IMR-90 (cell line): ENCODE measurements at regions not wholly inside any gene's neighbourhood (a gene's known extent, or its start where the extent isn't known, plus 50 kb on each side); places are given as distances from the start of the nearest gene placed in this dataset.

Experiments
- ATAC-seq: fragments of 200-7000 bp; cut with Tn5 transposase; 2 replicates; pipeline ENCODE4 v1.9.1; 2020; ENCODE audit warnings: low read depth, mild to moderate bottlenecking, moderate library complexity
- BruUV-seq: library from RNA; stranded (reverse); fragments of 400-500 nt; replicated peaks from 2 replicates; lab custom pipeline; 2021; lab: Mats Ljungman, UMichigan
- CTCF ChIA-PET: fragments of 300-600 bp; formaldehyde crosslinking; extraction: SDS; loops from one replicate; lab custom pipeline; 2021; ENCODE audit warnings: antibody characterized with exemption; lab: Yijun Ruan, JAX
- POLR2A ChIA-PET: fragments of 300-600 bp; sonication (Branson Sonifier 250); formaldehyde crosslinking; loops from one replicate; lab custom pipeline; 2022; ENCODE audit warnings: antibody characterized with exemption; ENCODE audit not compliant: unreplicated experiment; lab: Charles Lee
- DNase-seq: peaks from one replicate; pipeline ENCODE4 v3.0.0; 2013
- H2AFZ ChIP-seq: replicated peaks from 2 replicates; pipeline ENCODE3; 2013; ENCODE audit warnings: low read length, mild to moderate bottlenecking; ENCODE audit not compliant: poor library complexity
- H2AK5ac ChIP-seq: 2 replicates; pipeline ENCODE4 v1.6.1; 2013; ENCODE audit warnings: low read depth, low read length, inconsistent platforms
- H2AK9ac ChIP-seq: replicated peaks from 2 replicates; pipeline ENCODE3; 2013; ENCODE audit warnings: mild to moderate bottlenecking, low read depth, low read length, moderate library complexity; ENCODE audit not compliant: poor library complexity
- H2BK120ac ChIP-seq: 2 replicates; pipeline ENCODE4 v1.6.1; 2013; ENCODE audit warnings: low read depth, low read length, inconsistent platforms
- H2BK15ac ChIP-seq: 3 replicates; pipeline ENCODE4 v1.6.1; 2013; ENCODE audit warnings: low read depth, low read length, inconsistent platforms
- H2BK20ac ChIP-seq: 2 replicates; pipeline ENCODE4 v1.6.1; 2013; ENCODE audit warnings: low read depth, mild to moderate bottlenecking, inconsistent platforms, low read length, moderate library complexity
- H2BK5ac ChIP-seq: 2 replicates; pipeline ENCODE4 v1.6.1; 2013; ENCODE audit warnings: mild to moderate bottlenecking, low read depth, low read length, inconsistent platforms; ENCODE audit not compliant: poor library complexity, severe bottlenecking
- H3K14ac ChIP-seq: replicated peaks from 2 replicates; pipeline ENCODE4 v1.6.1; 2013; ENCODE audit warnings: low read depth, low read length, inconsistent platforms
- H3K18ac ChIP-seq: 2 replicates; pipeline ENCODE4 v1.6.1; 2013; ENCODE audit warnings: low read depth, low read length, control low read depth
- H3K23ac ChIP-seq: 2 replicates; pipeline ENCODE4 v1.6.1; 2013; ENCODE audit warnings: low read depth, low read length, inconsistent platforms
- H3K27ac ChIP-seq: 2 replicates; pipeline ENCODE4 v1.5.1; 2013; ENCODE audit warnings: mild to moderate bottlenecking, control low read depth, low read length; ENCODE audit not compliant: insufficient read depth
- H3K27me3 ChIP-seq: 2 replicates; pipeline ENCODE4 v1.6.1; 2013; ENCODE audit warnings: low read length; ENCODE audit not compliant: control insufficient read depth, insufficient read depth
- H3K36me3 ChIP-seq: 2 replicates; pipeline ENCODE4 v1.6.1; 2013; ENCODE audit warnings: low read length, mixed read lengths; ENCODE audit not compliant: control insufficient read depth, insufficient read depth
- H3K4ac ChIP-seq: 2 replicates; pipeline ENCODE4 v1.6.1; 2013; ENCODE audit warnings: low read depth, low read length, inconsistent platforms
- H3K4me1 ChIP-seq: 2 replicates; pipeline ENCODE4 v1.6.1; 2013; ENCODE audit warnings: low read length, mixed read lengths; ENCODE audit not compliant: control insufficient read depth, insufficient read depth
- H3K4me2 ChIP-seq: 2 replicates; pipeline ENCODE4 v1.6.1; 2013; ENCODE audit warnings: low read depth, mild to moderate bottlenecking, control low read depth, low read length, moderate library complexity
- H3K4me3 ChIP-seq: 2 replicates; pipeline ENCODE4 v1.5.1; 2013; ENCODE audit warnings: low read depth, mild to moderate bottlenecking, control low read depth, low read length, moderate library complexity; ENCODE audit not compliant: insufficient read depth
- H3K56ac ChIP-seq: 2 replicates; pipeline ENCODE4 v1.6.1; 2013; ENCODE audit warnings: low read length, inconsistent platforms; ENCODE audit not compliant: insufficient read depth; ENCODE audit errors: extremely low read depth
- H3K79me1 ChIP-seq, 2 experiments: 2 replicates each; pipeline ENCODE4 v1.6.1; 2013; ENCODE audit warnings: low read length in 2 of 2, inconsistent platforms in 1 of 2, low read depth in 1 of 2
- H3K9ac ChIP-seq: 2 replicates; pipeline ENCODE4 v1.6.1; 2013; ENCODE audit warnings: low read depth, low read length, control low read depth
- H3K9me1 ChIP-seq: 2 replicates; pipeline ENCODE4 v1.6.1; 2013; ENCODE audit warnings: low read length, inconsistent platforms; ENCODE audit not compliant: insufficient read depth
- H3K9me3 ChIP-seq: 2 replicates; pipeline ENCODE4 v1.6.1; 2013; ENCODE audit warnings: low read length; ENCODE audit not compliant: control insufficient read depth, insufficient read depth
- H4K20me1 ChIP-seq: 2 replicates; pipeline ENCODE4 v1.6.1; 2013; ENCODE audit warnings: low read length, inconsistent platforms; ENCODE audit not compliant: insufficient read depth
- H4K5ac ChIP-seq: 2 replicates; pipeline ENCODE4 v1.6.1; 2013; ENCODE audit warnings: mild to moderate bottlenecking, low read depth, low read length, control low read depth
- H4K8ac ChIP-seq, 2 experiments: 2 replicates each; pipeline ENCODE4 v1.6.1; 2013; ENCODE audit warnings: low read depth in 2 of 2, low read length in 2 of 2, control low read depth in 1 of 2, inconsistent platforms in 1 of 2
- H4K91ac ChIP-seq: 2 replicates; pipeline ENCODE4 v1.6.1; 2013; ENCODE audit warnings: low read depth, low read length, inconsistent platforms; ENCODE audit not compliant: insufficient read depth
- BHLHE40 ChIP-seq: fragments of 150-350 bp; IDR thresholded peaks from 2 replicates; pipeline ENCODE4 v1.6.1; 2016; ENCODE audit warnings: mild to moderate bottlenecking, low read depth, low read length
- CEBPB ChIP-seq: IDR thresholded peaks from 2 replicates; pipeline ENCODE4 v1.6.1; 2012; ENCODE audit warnings: low read depth, low read length, improper control_type of control experiment
- CHD1 ChIP-seq: IDR thresholded peaks from 2 replicates; pipeline ENCODE4 v1.6.1; 2012; ENCODE audit warnings: low read depth, low read length, improper control_type of control experiment
- CTCF ChIP-seq: conservative IDR thresholded peaks from 2 replicates; pipeline ENCODE4 v1.5.1; 2012; ENCODE audit warnings: mild to moderate bottlenecking, low read depth, low read length, improper control_type of control experiment
- ELK1 ChIP-seq: fragments of 150-350 bp; IDR thresholded peaks from 2 replicates; pipeline ENCODE4 v1.6.1; 2016; ENCODE audit warnings: low read depth, mild to moderate bottlenecking, low read length, moderate library complexity, borderline replicate concordance
- FOS ChIP-seq: fragments of 150-350 bp; IDR thresholded peaks from 2 replicates; pipeline ENCODE4 v1.6.1; 2016; ENCODE audit warnings: low read depth, low read length
- MAFK ChIP-seq: IDR thresholded peaks from 2 replicates; pipeline ENCODE4 v1.6.1; 2012; ENCODE audit warnings: low read depth, low read length, improper control_type of control experiment
- MAZ ChIP-seq: IDR thresholded peaks from 2 replicates; pipeline ENCODE4 v1.6.1; 2012; ENCODE audit warnings: low read depth, mild to moderate bottlenecking, low read length, improper control_type of control experiment, moderate library complexity, borderline replicate concordance
- MXI1 ChIP-seq: IDR thresholded peaks from 2 replicates; pipeline ENCODE4 v1.6.1; 2012; ENCODE audit warnings: low read depth, mild to moderate bottlenecking, low read length, moderate library complexity, borderline replicate concordance
- NFE2L2 ChIP-seq: fragments of 150-350 bp; IDR thresholded peaks from 2 replicates; pipeline ENCODE4 v1.6.1; 2016; ENCODE audit warnings: low read depth, mild to moderate bottlenecking, low read length
- POLR2A ChIP-seq: IDR thresholded peaks from 2 replicates; pipeline ENCODE4 v1.6.1; 2012; ENCODE audit warnings: mild to moderate bottlenecking, low read depth, low read length
- RAD21 ChIP-seq: IDR thresholded peaks from 2 replicates; pipeline ENCODE4 v1.6.1; 2012; ENCODE audit warnings: low read length, improper control_type of control experiment
- RCOR1 ChIP-seq: IDR thresholded peaks from 2 replicates; pipeline ENCODE4 v1.6.1; 2012; ENCODE audit warnings: mild to moderate bottlenecking, low read length, improper control_type of control experiment; ENCODE audit not compliant: insufficient replicate concordance
- RFX5 ChIP-seq: IDR thresholded peaks from 2 replicates; pipeline ENCODE4 v1.8.0; 2012; ENCODE audit warnings: low read depth, mild to moderate bottlenecking, low read length, moderate library complexity
- SMC3 ChIP-seq: fragments of 150-350 bp; IDR thresholded peaks from 2 replicates; pipeline ENCODE4 v1.6.1; 2016; ENCODE audit warnings: low read depth, mild to moderate bottlenecking, antibody characterized with exemption, low read length, moderate library complexity
- USF2 ChIP-seq: fragments of 150-350 bp; IDR thresholded peaks from 2 replicates; pipeline ENCODE4 v1.6.1; 2017; ENCODE audit warnings: mild to moderate bottlenecking, antibody characterized with exemption, low read length, low read depth
- WGBS, 2 experiments: methylation state at CpG; one replicate each; pipeline versions ENCODE4 v1.1.5 to v1.1.7; 2013; ENCODE audit warnings: missing lambda C conversion rate in 2 of 2; ENCODE audit not compliant: insufficient read length in 1 of 2; ENCODE audit errors: extremely low coverage in 2 of 2; 5-methylcytosine and 5-hydroxymethylcytosine counted together
- dilution Hi-C: fragments of 300-500 bp; cut with HindIII; formaldehyde crosslinking; loops from one replicate; pipeline ENCODE4 v1.14.3; 2018; ENCODE audit warnings: low sequenced_read_pairs; ENCODE audit not compliant: unreplicated experiment
- in situ Hi-C: fragments of 300-500 bp; cut with MboI; formaldehyde crosslinking; loops from 3 replicates; pipeline ENCODE4 v1.14.3; 2019; ENCODE audit warnings: low sequenced_read_pairs, inconsistent platforms, mixed read lengths
- intact Hi-C: fragments of 100-400 bp; cut with micrococcal nuclease; formaldehyde crosslinking; loops from 2 replicates; pipeline ENCODE4 v1.10.0; 2022

GRCh38 chr9:8256880-8257279 is 457.3 kb upstream of the DMAC1 start:
- no peak overlapping the region for H3K14ac ChIP-seq
- TF ChIP-seq POLR2A (no peak), ELK1 (no peak), BHLHE40 (no peak), NFE2L2 (no peak), CHD1 (no peak), CTCF (no peak), RAD21 (no peak), CEBPB (no peak), MAZ (no peak), RCOR1 (no peak), SMC3 (no peak), MAFK (no peak), FOS (no peak), USF2 (no peak), RFX5 (no peak), MXI1 (no peak)
- no peak overlapping the region for H4K5ac ChIP-seq
- no peak overlapping the region for H2AFZ ChIP-seq
- no peak overlapping the region for H2AK5ac ChIP-seq
- H3K18ac ChIP-seq = no peak overlapping the region
- ChIA-PET POLR2A (no interaction called here), CTCF (no interaction called here)
- H3K56ac ChIP-seq = no peak overlapping the region
- intact Hi-C loops = no loop called here
- no peak overlapping the region for H2BK5ac ChIP-seq
- no peak overlapping the region for H2BK20ac ChIP-seq
- H3K4ac ChIP-seq = no peak overlapping the region
- in situ Hi-C loops = no loop called here
- H2BK120ac ChIP-seq = no peak overlapping the region
- H3K27ac ChIP-seq = no peak overlapping the region
- H3K36me3 ChIP-seq = no peaks in the 10 kb centered on the region
- no peaks in the 10 kb centered on the region for H4K20me1 ChIP-seq
- DNase-seq (no peak), ATAC-seq (no peak)
- BruUV-seq = no TSS peak
- no CpG with 5 or more reads among the region's 2 CpGs for WGBS, 2 experiments
- no peak overlapping the region for H3K23ac ChIP-seq
- no peak overlapping the region for H2AK9ac ChIP-seq
- no peaks in the 10 kb centered on the region for H3K79me1 ChIP-seq
- H2BK15ac ChIP-seq = no peak overlapping the region
- peaks cover 8% of the 10 kb centered on the region for H3K9me3 ChIP-seq
- no peaks in the 10 kb centered on the region for H3K9me1 ChIP-seq
- H4K8ac ChIP-seq = no peak overlapping the region
- no peaks in the 10 kb centered on the region for H3K27me3 ChIP-seq
- no peak overlapping the region for H4K91ac ChIP-seq
- dilution Hi-C loops = no loop called here
- no peaks in the 10 kb centered on the region for H3K4me1 ChIP-seq
- H3K4me3 ChIP-seq = no peak overlapping the region
- H3K4me2 ChIP-seq = no peak overlapping the region
- H3K9ac ChIP-seq = no peak overlapping the region
